HG03108 (cell line): ENCODE measurements at regions not wholly inside any gene's neighbourhood (a gene's known extent, or its start where the extent isn't known, plus 50 kb on each side); places are given as distances from the start of the nearest gene placed in this dataset.

Experiments used
- ATAC-seq: cut with Tn5 transposase; IDR thresholded peaks from one replicate; pipeline ENCODE4 v1.9.1; 2021; ENCODE audit warnings: moderate library complexity; ENCODE audit not compliant: unreplicated experiment

DNA sequence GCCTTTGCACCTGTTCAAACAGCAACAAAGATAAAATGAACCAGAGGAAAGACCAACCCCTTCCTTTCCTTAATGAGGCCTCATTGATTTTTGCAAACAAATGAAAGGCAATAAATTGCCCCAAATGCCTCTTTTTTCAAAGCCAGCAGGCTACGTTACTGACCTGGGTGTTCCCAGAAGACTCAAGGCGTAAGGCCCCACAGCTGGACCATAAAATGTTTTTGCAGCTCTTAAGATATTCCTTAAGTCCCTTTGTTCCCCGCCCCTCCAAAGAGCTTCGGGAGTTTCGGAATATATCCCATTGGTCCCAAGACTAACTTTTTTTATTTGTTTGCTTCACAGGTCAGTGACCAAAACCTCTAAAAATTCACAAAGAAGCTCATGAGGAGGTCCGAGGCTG lies 462.9 kb upstream of the PRICKLE1 start:
- ATAC-seq, result no peak

GRCh38 chr12:43044241-43044640 lies 454.7 kb upstream of the PRICKLE1 start:
- no peak for ATAC-seq

DNA sequence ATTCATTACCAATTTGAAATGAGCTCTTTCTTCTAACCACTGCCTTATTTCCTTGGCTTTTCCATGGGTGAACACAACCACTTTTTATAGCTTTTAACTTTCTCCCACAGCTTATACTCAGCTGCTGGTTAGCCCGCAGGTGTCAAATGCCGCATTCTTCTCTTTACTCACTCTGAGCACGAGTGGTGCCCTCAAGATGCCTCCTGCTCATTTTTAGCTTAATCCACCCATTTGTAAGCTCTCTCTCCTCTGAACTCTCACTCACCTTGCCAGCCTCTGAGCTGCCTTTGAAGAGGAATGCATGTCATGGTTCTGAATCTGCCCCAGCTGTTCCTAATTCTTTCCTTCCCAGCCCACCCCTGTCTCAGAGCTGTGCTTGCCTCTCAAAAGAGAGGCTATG lies 449.4 kb upstream of the PRICKLE1 start:
- ATAC-seq, result no peak

GRCh38 chr12:43029971-43030370 lies 440.4 kb upstream of the PRICKLE1 start:
- no peak for ATAC-seq

GRCh38 chr12:43028826-43029225 lies 439.3 kb upstream of the PRICKLE1 start:
- no peak for ATAC-seq

DNA sequence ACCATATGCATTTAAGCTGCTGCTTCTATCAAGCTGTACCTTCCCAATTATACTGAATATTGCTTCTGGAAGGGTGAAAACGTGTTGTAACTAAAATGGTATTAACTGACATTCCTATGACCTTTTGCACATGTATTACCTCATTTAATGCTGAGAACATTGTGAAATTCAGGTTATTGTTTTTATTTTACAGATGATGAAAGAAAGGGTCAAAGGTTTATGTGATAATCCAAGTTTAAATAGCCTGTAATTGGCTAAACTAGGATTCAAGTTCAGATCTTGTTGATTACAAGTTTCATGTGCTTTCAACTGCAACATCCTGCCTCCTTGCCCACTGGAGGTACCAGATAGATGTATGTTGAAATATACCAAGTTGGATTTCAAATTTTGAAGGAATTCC lies 433.3 kb upstream of the PRICKLE1 start:
- no peak for ATAC-seq

DNA sequence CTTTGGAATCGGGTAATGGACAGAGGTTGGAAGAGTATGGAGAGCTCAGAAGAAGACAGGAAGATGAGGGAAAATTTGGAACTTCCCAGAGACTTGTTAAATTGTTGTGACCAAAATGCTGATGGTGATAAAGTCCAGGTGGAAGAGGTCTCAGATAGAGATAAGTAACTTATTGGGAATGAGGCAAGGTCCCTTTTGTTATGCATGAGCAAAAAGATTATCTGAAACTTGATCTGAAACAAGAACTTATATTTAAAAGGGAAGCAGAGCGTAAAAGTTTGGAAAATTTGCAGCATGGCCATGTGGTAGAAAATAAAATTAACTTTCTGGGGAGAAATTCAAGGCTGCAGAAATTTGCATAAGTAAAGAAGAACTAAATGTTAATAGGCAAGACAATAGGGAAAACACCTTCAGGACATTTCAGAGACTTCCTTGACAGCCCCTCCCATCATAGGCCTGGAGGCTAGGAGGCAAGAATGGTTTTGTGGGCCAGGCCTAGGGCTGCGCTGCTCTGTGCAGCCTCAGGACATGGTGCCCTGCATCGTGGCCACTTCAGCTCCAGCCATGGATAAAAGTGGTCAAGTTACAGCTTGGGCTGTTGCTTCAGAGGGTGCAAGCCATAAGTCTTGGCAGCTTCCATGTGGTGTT lies 425.7 kb upstream of the PRICKLE1 start:
- no peak for ATAC-seq

- ATAC-seq, result peak; percentile 89
Measured at GRCh38 chr12:43011383-43011926, 421.9 kb upstream of the PRICKLE1 start.

DNA sequence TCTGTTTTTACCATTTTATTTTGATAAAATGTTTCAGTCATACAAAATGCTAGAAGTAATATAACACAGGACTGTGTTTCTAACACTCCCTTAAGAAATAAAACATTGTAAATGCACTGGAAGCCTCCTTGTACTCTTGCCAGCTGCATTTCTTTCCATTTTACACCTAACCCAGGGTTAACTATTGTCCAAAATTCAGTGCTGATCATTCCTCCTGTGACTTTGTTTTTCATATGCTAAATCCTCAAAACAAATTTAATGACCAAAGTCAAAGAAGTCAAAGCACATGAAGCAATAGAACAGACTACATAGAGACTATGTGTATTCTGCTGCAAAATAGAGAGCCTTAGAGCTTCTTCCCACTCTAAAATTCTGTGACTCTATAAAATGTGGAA lies 420.3 kb upstream of the PRICKLE1 start:
- ATAC-seq, result no peak

DNA sequence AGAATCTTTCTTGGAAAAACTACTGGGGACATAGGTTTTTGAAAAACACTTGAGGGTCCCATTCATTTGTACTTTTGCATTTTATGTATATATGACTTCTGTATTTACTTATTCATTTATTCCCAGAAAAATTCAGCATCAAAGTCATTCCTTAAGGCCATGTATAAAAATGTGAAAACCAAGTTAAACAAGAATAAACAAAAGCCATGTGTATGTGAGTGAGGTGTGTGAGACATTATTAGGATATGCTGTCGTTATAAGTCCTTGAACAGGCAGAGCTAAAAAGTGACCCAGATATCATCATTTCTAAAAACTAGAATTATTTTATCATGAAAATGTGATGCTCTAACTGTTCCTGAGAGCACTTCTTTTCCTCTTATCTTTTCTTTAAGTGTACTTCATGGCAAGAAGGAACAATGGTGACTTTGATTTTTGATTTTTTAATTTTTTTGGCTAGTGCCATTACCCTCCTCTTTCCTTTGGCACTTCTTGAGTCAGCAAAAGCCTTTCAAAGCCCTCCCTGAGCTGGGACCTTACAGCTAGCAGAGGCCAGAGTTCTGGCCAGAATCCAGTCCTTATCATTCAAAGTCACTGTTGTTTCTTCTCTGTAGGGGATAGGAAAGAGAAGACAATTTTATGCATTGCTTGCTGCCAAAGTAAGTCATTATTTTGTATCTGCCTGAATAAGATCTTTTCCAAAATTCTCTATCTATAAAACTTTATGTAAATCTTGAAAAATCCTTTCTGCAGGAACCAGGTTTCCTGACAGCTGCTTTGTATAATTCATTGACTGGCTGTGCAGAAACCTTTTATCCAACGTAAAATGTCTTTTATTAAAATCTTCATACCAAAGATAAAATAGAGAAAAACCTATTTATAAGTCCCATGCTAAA lies 419.7 kb upstream of the PRICKLE1 start:
- no peak for ATAC-seq

- ATAC-seq, result no peak
Measured at GRCh38 chr12:43004908-43005307, 415.4 kb upstream of the PRICKLE1 start.

- ATAC-seq, result no peak
Measured at GRCh38 chr12:43004141-43004540, 414.6 kb upstream of the PRICKLE1 start.

DNA sequence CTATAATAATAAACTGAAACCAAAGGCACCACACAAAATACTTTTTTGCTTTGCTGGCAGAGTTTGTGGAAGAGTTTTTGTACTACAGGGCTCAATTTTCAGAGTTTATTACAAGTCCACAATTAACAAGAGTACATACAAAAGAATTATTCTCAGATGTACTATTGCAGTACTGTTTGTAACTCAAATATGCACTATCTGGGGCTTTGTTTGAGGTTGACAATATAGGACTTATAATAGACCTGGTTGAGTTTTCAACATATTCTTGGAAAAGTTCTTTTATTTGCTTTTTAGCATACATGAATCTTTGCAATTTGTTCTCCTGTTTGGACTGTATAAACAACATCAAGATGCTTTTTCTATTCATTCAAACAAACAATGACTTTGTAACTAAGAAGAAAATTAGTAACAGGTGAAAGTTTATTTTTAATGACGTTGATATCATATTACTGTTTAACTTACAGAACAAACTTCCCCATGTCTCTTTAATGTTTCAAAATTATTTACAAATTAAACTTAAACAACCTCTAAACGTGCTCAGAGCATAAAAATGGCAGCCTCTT lies 407.4 kb upstream of the PRICKLE1 start:
- no peak for ATAC-seq

- no peak for ATAC-seq
Measured at GRCh38 chr12:42992826-42993225, 403.3 kb upstream of the PRICKLE1 start.

DNA sequence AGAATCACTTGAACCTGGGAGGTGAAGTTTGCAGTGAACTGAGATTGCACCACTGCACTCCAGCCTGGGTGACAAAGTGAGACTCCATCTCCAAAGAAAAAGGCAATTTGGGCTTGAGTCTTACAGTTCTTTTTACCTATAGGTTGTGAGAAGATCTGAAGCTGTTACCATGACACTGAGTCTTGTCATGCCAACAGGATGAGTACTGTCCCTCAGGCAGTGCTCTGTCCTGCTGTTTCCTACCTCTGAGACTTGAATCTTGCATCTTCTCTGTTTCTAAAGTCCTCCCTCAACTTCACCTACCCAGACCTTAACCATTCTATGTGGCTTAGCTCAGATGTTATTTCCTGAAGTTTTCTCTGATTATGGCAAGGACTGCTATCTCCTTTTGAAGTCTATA lies 400.8 kb upstream of the PRICKLE1 start:
- ATAC-seq, result no peak

GRCh38 chr12:42987216-42987650 lies 397.7 kb upstream of the PRICKLE1 start:
- ATAC-seq, result no peak

DNA sequence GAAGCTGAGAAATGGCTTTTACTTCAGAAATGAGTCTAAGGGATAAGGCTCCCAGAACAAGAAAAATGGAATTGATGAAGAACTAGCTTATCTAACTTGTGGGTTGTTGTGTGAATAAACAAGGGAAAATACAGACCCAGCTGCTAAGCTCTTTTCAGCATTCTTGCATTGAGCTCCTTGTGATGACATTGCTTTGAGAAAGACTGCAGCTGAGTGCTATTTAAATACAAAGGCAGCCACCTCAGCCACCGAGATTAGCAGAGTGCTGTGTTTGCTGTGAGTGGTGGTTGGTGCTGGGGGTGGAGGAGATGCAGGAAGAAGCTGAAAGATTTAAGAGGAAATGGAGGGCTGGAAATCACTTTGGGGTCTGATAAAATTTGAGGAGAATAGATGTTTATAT lies 396.0 kb upstream of the PRICKLE1 start:
- ATAC-seq, result no peak

- ATAC-seq, result no peak
Measured at GRCh38 chr12:42982828-42983227, 393.3 kb upstream of the PRICKLE1 start.

DNA sequence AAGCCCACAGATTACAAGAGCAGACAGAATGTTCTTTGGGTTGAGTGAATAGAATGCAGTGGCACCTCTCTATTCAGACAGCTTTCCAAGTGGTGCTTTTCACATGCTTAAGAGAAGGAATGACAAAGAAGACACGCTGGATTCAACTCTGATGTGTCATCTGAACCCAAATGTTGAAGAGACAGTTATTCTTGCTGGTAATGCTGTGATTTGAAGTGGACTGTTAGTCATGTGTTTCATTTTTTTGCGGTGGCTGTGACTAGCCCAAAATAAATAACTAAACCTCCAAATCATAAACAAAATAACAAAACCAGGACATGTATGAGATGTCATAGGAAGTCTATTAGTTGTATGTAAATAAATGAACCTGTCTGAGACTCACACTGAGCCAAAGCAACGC lies 391.8 kb upstream of the PRICKLE1 start:
- ATAC-seq, result no peak

GRCh38 chr12:42980441-42980840 lies 390.9 kb upstream of the PRICKLE1 start:
- no peak for ATAC-seq

DNA sequence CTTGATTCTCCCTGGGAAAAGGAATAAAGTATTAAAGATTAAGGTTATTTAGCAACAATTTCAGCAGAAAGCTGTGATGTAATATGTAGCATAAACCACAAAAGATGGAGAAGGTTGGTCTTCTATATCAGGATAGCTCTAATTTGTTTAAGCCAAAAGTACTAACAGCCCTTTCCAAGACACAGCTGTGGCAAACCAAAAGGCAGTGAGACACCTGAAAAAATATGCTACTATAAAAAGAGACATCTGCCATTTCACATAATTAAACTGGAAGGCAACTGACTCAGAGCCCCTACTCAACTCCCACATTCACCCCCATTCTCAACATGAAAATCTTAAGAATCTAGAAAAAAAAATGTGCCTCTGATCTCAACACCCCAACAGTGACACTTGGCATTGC lies 390.2 kb upstream of the PRICKLE1 start:
- ATAC-seq, result no peak

DNA sequence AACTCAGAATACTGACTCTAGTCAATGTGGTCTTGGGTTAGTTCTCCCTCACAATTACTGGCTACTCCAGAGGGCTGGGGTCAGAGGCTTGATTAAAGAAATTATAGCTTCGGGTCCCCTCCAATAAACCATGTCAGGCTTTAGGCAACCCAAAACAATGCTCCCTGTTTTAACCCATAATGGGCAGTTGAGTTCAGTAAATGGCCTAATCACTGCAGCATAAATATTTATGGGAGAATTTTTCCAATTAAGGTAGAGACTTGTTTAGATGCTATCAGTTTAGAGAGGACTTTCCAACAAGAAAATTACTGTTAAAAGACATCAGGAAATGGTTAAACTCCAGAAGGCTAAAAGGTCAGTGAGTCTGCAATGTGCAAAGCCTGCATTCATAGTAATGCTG lies 389.2 kb upstream of the PRICKLE1 start:
- ATAC-seq, result no peak
